Osteocyte (in vitro differentiated cells): ENCODE measurements at regions not wholly inside any gene's neighbourhood (a gene's known extent, or its start where the extent isn't known, plus 50 kb on each side); places are given as distances from the start of the nearest gene placed in this dataset.

ENCODE experiments used
- DNase-seq: peaks from one replicate; pipeline ENCODE4 v3.0.0; 2021; ENCODE audit warnings: mixed read lengths; ENCODE audit not compliant: unreplicated experiment; ENCODE audit errors: extremely low spot score
- H3K27ac Mint-ChIP-seq: one replicate; pipeline ENCODE4 v1.8.0; 2021; ENCODE audit warnings: mild to moderate bottlenecking, mixed read lengths; ENCODE audit not compliant: unreplicated experiment
- H3K27me3 Mint-ChIP-seq: one replicate; pipeline ENCODE4 v1.8.0; 2021; ENCODE audit warnings: mixed read lengths; ENCODE audit not compliant: unreplicated experiment
- H3K36me3 Mint-ChIP-seq: one replicate; pipeline ENCODE4 v1.8.0; 2021; ENCODE audit warnings: mixed read lengths; ENCODE audit not compliant: unreplicated experiment
- H3K4me1 Mint-ChIP-seq: one replicate; pipeline ENCODE4 v1.8.0; 2021; ENCODE audit warnings: mixed read lengths; ENCODE audit not compliant: unreplicated experiment
- H3K4me3 Mint-ChIP-seq: one replicate; pipeline ENCODE4 v1.8.0; 2021; ENCODE audit warnings: mild to moderate bottlenecking, moderate library complexity, mixed read lengths; ENCODE audit not compliant: unreplicated experiment
- H3K9me3 Mint-ChIP-seq: one replicate; pipeline ENCODE4 v1.8.0; 2021; ENCODE audit warnings: mixed read lengths; ENCODE audit not compliant: unreplicated experiment
- CTCF ChIP-seq: fragments of 200-600 bp; sonication (generic); IDR thresholded peaks from 2 replicates; pipeline ENCODE4 v1.5.0; 2021; ENCODE audit warnings: antibody characterized with exemption, mild to moderate bottlenecking, moderate library complexity

DNA sequence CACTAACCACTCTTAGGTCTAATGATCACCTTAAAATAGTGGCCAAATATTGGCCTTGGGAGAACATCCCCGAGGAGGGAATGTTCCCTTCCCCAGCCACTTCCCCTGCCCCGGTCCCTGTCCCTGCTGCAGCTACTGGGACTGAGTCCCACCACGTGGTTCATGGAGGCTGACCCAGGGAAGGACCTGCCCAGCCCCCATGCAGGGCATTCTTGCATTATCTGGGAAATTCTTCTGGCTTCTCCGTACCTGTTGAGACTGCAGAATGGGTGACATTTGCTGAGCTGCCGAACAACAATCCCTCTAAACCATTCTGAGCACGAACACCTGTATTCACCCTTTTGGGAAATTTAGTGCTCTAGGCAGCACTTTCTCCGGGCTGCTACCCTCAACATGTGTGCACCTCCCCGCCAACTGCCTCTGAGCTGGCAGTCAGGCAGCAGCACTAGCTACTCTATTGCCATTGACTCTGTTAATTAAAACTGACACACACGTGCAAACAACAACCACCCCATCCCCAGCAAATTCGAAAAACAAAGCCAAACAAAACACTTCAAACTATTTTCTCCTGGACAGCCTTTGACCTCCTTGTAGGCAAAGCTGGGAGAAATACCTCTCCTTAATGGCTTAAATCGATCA lies 567.4 kb upstream of the MKI67 start:
- no peak for TF ChIP-seq CTCF
- Mint-ChIP-seq H3K27ac (no peak overlapping the region), H3K4me1 (no peaks in the 10 kb centered on the region), H3K27me3 (no peaks in the 10 kb centered on the region), H3K4me3 (no peak overlapping the region), H3K36me3 (no peaks in the 10 kb centered on the region), H3K9me3 (peaks cover 6% of the 10 kb centered on the region)
- no peak for DNase-seq

DNA sequence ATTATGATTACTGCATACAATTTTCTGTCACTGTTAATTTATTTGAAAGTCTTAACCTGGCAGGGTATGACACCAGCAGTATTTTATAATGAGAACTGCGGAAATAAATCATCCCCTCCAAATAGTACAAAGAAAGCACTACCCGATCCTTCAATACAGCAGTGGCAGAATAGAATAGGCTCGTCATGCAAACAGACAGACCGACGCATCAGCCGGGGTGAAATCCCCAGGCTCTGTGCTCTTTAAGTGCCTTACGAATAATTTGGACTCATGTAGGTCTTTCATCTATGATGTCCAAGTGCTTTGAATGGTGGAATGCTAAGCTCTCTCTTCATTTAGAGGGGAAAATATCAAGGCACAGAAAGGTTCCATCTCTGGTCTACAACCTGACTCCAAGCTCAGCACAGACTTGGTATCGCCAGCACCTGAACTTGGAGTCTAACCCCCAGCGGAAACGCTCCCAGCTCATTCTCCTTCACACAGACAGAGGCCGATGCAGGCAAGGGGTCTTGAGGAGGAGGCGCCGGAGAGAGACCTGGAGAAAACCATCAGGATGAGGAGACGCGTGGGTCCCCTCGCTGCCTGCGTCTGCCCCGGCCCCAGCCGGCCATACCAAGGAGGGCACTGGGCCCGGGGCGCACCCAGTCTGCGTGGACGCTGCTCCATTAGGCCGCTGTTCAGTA lies 568.1 kb upstream of the MKI67 start:
- no peak for DNase-seq
- H3K9me3 Mint-ChIP-seq = peaks cover 10% of the 10 kb centered on the region
- H3K4me3 Mint-ChIP-seq = no peak overlapping the region
- H3K4me1 Mint-ChIP-seq = no peaks in the 10 kb centered on the region
- no peak for TF ChIP-seq CTCF
- H3K36me3 Mint-ChIP-seq = no peaks in the 10 kb centered on the region
- no peaks in the 10 kb centered on the region for H3K27me3 Mint-ChIP-seq
- H3K27ac Mint-ChIP-seq = no peak overlapping the region

DNA sequence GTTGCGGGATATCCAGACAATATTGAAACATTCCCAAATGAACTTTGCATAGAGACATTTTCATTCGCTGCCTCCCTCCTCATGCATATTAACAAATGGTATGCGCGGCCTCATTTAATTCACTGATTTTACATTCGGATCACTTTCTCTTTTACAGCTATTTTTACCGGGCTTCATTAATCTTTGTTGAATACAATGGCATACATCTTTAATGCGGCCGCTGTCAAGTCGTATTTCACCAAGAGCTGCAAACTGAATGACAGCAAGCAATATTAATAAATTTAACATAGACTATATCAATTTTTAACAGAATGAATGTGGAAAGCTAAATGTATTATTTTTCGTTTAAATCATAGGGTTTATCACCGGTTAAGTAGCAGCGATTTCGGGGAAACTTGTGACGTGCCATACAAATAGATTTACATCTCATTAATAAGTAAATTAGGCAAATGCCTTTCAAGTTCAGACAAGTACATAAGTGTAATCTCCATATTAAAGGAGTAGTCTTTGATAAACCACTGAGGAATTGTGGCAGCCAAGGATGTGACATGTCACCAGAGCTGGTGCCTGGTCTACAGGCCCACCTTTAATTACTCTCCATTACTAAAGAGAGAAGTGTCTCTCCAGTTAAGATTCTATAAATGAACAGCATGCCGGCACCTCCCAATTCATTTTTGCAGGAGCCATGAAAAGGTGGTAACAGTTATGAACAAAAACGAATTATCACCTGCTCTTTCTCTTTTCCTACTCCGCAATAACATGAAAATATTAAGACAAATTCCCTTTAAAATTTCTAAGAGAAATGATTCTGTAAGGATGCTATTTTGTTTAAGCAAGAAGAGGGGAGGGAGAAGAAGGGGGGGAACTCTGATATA lies 568.9 kb upstream of the MKI67 start:
- no peak overlapping the region for H3K4me3 Mint-ChIP-seq
- no peaks in the 10 kb centered on the region for H3K4me1 Mint-ChIP-seq
- H3K9me3 Mint-ChIP-seq = peaks cover 8% of the 10 kb centered on the region
- TF ChIP-seq CTCF = no peak
- H3K36me3 Mint-ChIP-seq = no peaks in the 10 kb centered on the region
- DNase-seq = no peak
- no peaks in the 10 kb centered on the region for H3K27me3 Mint-ChIP-seq
- no peak overlapping the region for H3K27ac Mint-ChIP-seq

DNA sequence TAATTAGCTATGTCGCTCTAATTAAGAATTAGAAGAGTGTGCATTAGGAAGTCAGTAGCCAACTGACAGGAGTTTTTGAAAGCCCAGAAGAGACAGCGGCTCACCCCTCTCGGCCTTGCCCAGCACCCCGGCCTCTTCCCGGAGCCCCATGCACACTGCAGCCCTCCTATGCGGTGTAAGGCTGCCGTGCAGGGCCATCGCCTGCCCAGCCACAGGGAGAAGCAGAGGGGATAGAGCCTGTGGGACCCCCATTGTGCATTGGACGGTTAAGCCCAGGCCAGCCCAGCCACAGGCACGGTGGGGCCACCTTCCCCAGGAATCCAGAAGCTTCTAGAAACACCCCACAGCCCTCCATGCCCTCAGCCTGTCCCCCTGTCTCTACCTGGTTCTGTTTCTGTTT lies 569.7 kb upstream of the MKI67 start:
- H3K27me3 Mint-ChIP-seq = no peaks in the 10 kb centered on the region
- H3K9me3 Mint-ChIP-seq = peaks cover 8% of the 10 kb centered on the region
- TF ChIP-seq CTCF = no peak
- no peaks in the 10 kb centered on the region for H3K36me3 Mint-ChIP-seq
- H3K27ac Mint-ChIP-seq = no peak overlapping the region
- no peak for DNase-seq
- H3K4me3 Mint-ChIP-seq = no peak overlapping the region
- H3K4me1 Mint-ChIP-seq = no peaks in the 10 kb centered on the region

DNA sequence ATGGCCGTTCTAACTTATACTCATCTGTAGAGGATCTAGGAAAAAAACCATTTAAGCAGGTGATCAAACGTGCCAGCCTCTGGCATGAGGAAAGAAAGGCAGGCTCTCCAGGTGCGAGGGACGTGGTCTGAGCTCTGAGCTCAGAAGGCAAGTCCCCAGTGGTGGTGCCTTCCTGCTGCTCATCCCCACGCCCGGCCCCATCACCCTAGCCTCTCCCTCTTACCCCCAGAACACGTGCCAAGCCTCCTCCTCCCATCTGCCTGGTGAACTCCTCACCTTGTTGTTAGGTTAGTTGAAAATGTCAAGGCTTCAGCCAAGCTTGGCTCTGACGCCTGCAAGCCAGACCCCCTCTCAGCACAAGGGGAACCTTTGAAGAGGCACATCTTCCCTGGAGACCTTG lies 571.2 kb upstream of the MKI67 start:
- Mint-ChIP-seq H3K4me3 (no peak overlapping the region), H3K27ac (no peak overlapping the region), H3K27me3 (no peaks in the 10 kb centered on the region), H3K9me3 (peaks cover 8% of the 10 kb centered on the region), H3K36me3 (no peaks in the 10 kb centered on the region), H3K4me1 (no peaks in the 10 kb centered on the region)
- no peak for TF ChIP-seq CTCF
- DNase-seq = no peak
